GOT3 (cell line): ENCODE measurements at regions not wholly inside any gene's neighbourhood (a gene's known extent, or its start where the extent isn't known, plus 50 kb on each side); places are given as distances from the start of the nearest gene placed in this dataset.

ENCODE experiments used
- DNase-seq: peaks from one replicate; lab custom pipeline; 2025; ENCODE audit warnings: mixed read lengths; lab: John Stamatoyannopoulos, UW

- DNase-seq = no peak
Observed at GRCh38 chr10:110436554-110437350, 61.0 kb upstream of the DUSP5 start.

- DNase-seq = no peak
Observed at GRCh38 chr10:110437351-110437605, 60.4 kb upstream of the DUSP5 start.

GRCh38 chr10:110437761-110438341 lies 59.9 kb upstream of the DUSP5 start:
- no peak for DNase-seq

- no peak for DNase-seq
Observed at GRCh38 chr10:110442746-110443145, 55.0 kb upstream of the DUSP5 start.

GRCh38 chr10:110443239-110444003 lies 54.3 kb upstream of the DUSP5 start:
- no peak for DNase-seq

GRCh38 chr10:110444004-110444337 lies 53.7 kb upstream of the DUSP5 start:
- no peak for DNase-seq

- no peak for DNase-seq
Observed at GRCh38 chr10:110445871-110446270, 51.8 kb upstream of the DUSP5 start.

- DNase-seq = no peak
Observed at GRCh38 chr10:110446277-110446676, 51.4 kb upstream of the DUSP5 start.

- no peak for DNase-seq
Observed at GRCh38 chr10:110446954-110447608, 50.6 kb upstream of the DUSP5 start.

- no peak for DNase-seq
Observed at GRCh38 chr10:110447886-110448285, 49.8 kb upstream of the DUSP5 start.
